H9 (cell line): ENCODE measurements at regions not wholly inside any gene's neighbourhood (a gene's known extent, or its start where the extent isn't known, plus 50 kb on each side); places are given as distances from the start of the nearest gene placed in this dataset.

ENCODE experiments used
- DNase-seq: peaks from one replicate; pipeline ENCODE4 v3.0.0-alpha.2; 2017
- H2AFZ ChIP-seq: one replicate; pipeline ENCODE4 v1.6.1; 2013; ENCODE audit warnings: mild to moderate bottlenecking, low read length, control low read depth, moderate library complexity
- H2AK5ac ChIP-seq: 2 replicates; pipeline ENCODE4 v1.6.1; 2013; ENCODE audit warnings: low read length, control low read depth, mixed read lengths; ENCODE audit not compliant: insufficient read length
- H2BK120ac ChIP-seq: one replicate; pipeline ENCODE4 v1.6.1; 2013; ENCODE audit warnings: low read depth, mild to moderate bottlenecking, low read length, control low read depth, inconsistent platforms; ENCODE audit not compliant: poor library complexity, severe bottlenecking
- H2BK12ac ChIP-seq: 2 replicates; pipeline ENCODE4 v1.6.1; 2013; ENCODE audit warnings: low read length, control low read depth, mixed read lengths, low read depth; ENCODE audit not compliant: insufficient read length
- H2BK15ac ChIP-seq: 2 replicates; pipeline ENCODE4 v1.6.1; 2013; ENCODE audit warnings: low read depth, low read length, control low read depth
- H2BK20ac ChIP-seq: one replicate; pipeline ENCODE4 v1.6.1; 2013; ENCODE audit warnings: low read depth, mild to moderate bottlenecking, low read length, control low read depth, inconsistent platforms; ENCODE audit not compliant: poor library complexity, severe bottlenecking
- H2BK5ac ChIP-seq: 2 replicates; pipeline ENCODE4 v1.6.1; 2013; ENCODE audit warnings: low read length, control low read depth, mixed read lengths; ENCODE audit not compliant: insufficient read length
- H3K14ac ChIP-seq: 2 replicates; pipeline ENCODE4 v1.6.1; 2013; ENCODE audit warnings: low read length, control low read depth; ENCODE audit not compliant: insufficient read depth
- H3K18ac ChIP-seq: 2 replicates; pipeline ENCODE4 v1.6.1; 2013; ENCODE audit warnings: low read depth, mild to moderate bottlenecking, mixed read lengths, low read length, control low read depth; ENCODE audit not compliant: insufficient read length
- H3K23ac ChIP-seq: 2 replicates; pipeline ENCODE4 v1.6.1; 2013; ENCODE audit warnings: low read length, control low read depth, mixed read lengths, low read depth; ENCODE audit not compliant: insufficient read length
- H3K23me2 ChIP-seq: 2 replicates; pipeline ENCODE4 v1.6.1; 2013; ENCODE audit warnings: low read depth, mild to moderate bottlenecking, mixed read lengths, low read length, control low read depth; ENCODE audit not compliant: insufficient read length, poor library complexity, severe bottlenecking
- H3K27ac ChIP-seq: 2 replicates; pipeline ENCODE4 v1.5.1; 2013; ENCODE audit warnings: low read length, control low read depth, mixed read lengths, low read depth; ENCODE audit not compliant: insufficient read length
- H3K27me3 ChIP-seq: 2 replicates; pipeline ENCODE4 v1.6.1; 2013; ENCODE audit warnings: low read length, control low read depth, inconsistent platforms; ENCODE audit not compliant: insufficient read depth
- H3K4ac ChIP-seq: 2 replicates; pipeline ENCODE4 v1.6.1; 2013; ENCODE audit warnings: low read depth, mild to moderate bottlenecking, control low read depth, inconsistent platforms, low read length, moderate library complexity
- H3K4me1 ChIP-seq: 2 replicates; pipeline ENCODE4 v1.6.1; 2013; ENCODE audit warnings: low read length, control low read depth, inconsistent platforms; ENCODE audit not compliant: insufficient read depth
- H3K4me2 ChIP-seq: 2 replicates; pipeline ENCODE4 v1.6.1; 2013; ENCODE audit warnings: low read length, control low read depth, mixed read lengths; ENCODE audit not compliant: insufficient read length, insufficient read depth
- H3K56ac ChIP-seq: 2 replicates; pipeline ENCODE4 v1.6.1; 2013; ENCODE audit warnings: low read depth, mild to moderate bottlenecking, mixed read lengths, low read length, control low read depth; ENCODE audit not compliant: insufficient read length
- H3K79me1 ChIP-seq: 2 replicates; pipeline ENCODE4 v1.6.1; 2013; ENCODE audit warnings: low read depth, mild to moderate bottlenecking, moderate library complexity, low read length, control low read depth, inconsistent platforms; ENCODE audit not compliant: insufficient read depth, poor library complexity, severe bottlenecking
- H3K79me2 ChIP-seq: 2 replicates; pipeline ENCODE4 v1.6.1; 2013; ENCODE audit warnings: low read length, control low read depth, inconsistent platforms; ENCODE audit not compliant: insufficient read depth
- H3K9ac ChIP-seq: 2 replicates; pipeline ENCODE4 v1.6.1; 2013; ENCODE audit warnings: low read length, control low read depth, mixed read lengths; ENCODE audit not compliant: insufficient read length; ENCODE audit errors: extremely low read depth
- H3K9me3 ChIP-seq: one replicate; pipeline ENCODE4 v1.6.1; 2013; ENCODE audit warnings: low read depth, low read length, inconsistent platforms; ENCODE audit not compliant: control insufficient read depth
- H3T11ph ChIP-seq: one replicate; pipeline ENCODE4 v1.6.1; 2013; ENCODE audit warnings: mild to moderate bottlenecking, low read length, control low read depth, inconsistent platforms
- H4K20me1 ChIP-seq: one replicate; pipeline ENCODE4 v1.6.1; 2013; ENCODE audit not compliant: control insufficient read depth, insufficient read length, insufficient read depth
- H4K5ac ChIP-seq: 2 replicates; pipeline ENCODE4 v1.6.1; 2013; ENCODE audit warnings: low read depth, mild to moderate bottlenecking, mixed read lengths, low read length, control low read depth; ENCODE audit not compliant: insufficient read length
- H4K8ac ChIP-seq: replicated peaks from 2 replicates; pipeline ENCODE4 v1.6.1; 2013; ENCODE audit warnings: low read length, control low read depth, mixed read lengths, low read depth; ENCODE audit not compliant: insufficient read length
- H4K91ac ChIP-seq: 2 replicates; pipeline ENCODE4 v1.6.1; 2013; ENCODE audit warnings: low read depth, mild to moderate bottlenecking, moderate library complexity, mixed read lengths, low read length, control low read depth; ENCODE audit not compliant: insufficient read length
- H3K27ac Mint-ChIP-seq, 3 experiments: 2 replicates in 2 of 3; 3 replicates in 1 of 3; pipeline ENCODE4 v1.8.0; 2020 to 2021; ENCODE audit warnings: mixed read lengths in 3 of 3, mild to moderate bottlenecking in 1 of 3, moderate library complexity in 1 of 3
- H3K27me3 Mint-ChIP-seq: 2 replicates; pipeline ENCODE4 v1.8.0; 2021; ENCODE audit warnings: low read depth, mild to moderate bottlenecking, moderate library complexity, mixed read lengths
- H3K36me3 Mint-ChIP-seq, 3 experiments: 2 replicates in 2 of 3; 3 replicates in 1 of 3; pipeline ENCODE4 v1.8.0; 2020 to 2021; ENCODE audit warnings: low read depth in 3 of 3, mixed read lengths in 3 of 3; ENCODE audit not compliant: insufficient read depth in 1 of 3
- H3K4me1 Mint-ChIP-seq, 2 experiments: 2 replicates each; pipeline ENCODE4 v1.8.0; 2020; ENCODE audit warnings: mixed read lengths in 2 of 2
- H3K4me3 Mint-ChIP-seq, 2 experiments: 2 replicates in 1 of 2; 3 replicates in 1 of 2; pipeline ENCODE4 v1.8.0; 2020 to 2021; ENCODE audit warnings: mild to moderate bottlenecking in 2 of 2, mixed read lengths in 2 of 2, moderate library complexity in 1 of 2
- H3K9me3 Mint-ChIP-seq, 2 experiments: 2 replicates in 1 of 2; 3 replicates in 1 of 2; pipeline ENCODE4 v1.8.0; 2020; ENCODE audit warnings: mild to moderate bottlenecking in 2 of 2, mixed read lengths in 2 of 2, moderate library complexity in 1 of 2
- WGBS: extraction: QIAGEN DNeasy Blood & Tissue Kit; methylation state at CpG from one replicate; pipeline ENCODE4 v1.1.7; 2013; ENCODE audit warnings: missing lambda C conversion rate, low lambda C conversion rate, mixed read lengths; ENCODE audit not compliant: insufficient read length; ENCODE audit errors: extremely low coverage; 5-methylcytosine and 5-hydroxymethylcytosine counted together
- TF ChIP-seq, protein P1 (sequence below): fragments of 200-600 bp; sonication (generic); conservative IDR thresholded peaks from 3 replicates; pipeline ENCODE4 v1.8.0; 2021; ENCODE audit warnings: antibody characterized with exemption, mild to moderate bottlenecking

- Mint-ChIP-seq H3K4me1 (peaks cover 25 to 27% of the 10 kb centered on the region in 2 experiments), H3K9me3 (no peaks in the 10 kb centered on the region; a peak in 1 of 5 replicates), H3K4me3 (no peak overlapping the region), H3K36me3 (peaks cover 0 to 7% (median 0%) of the 10 kb centered on the region in 3 experiments; a peak in 1 of 7 replicates), H3K27me3 (no peaks in the 10 kb centered on the region), H3K27ac (no peak overlapping the region)
- H3K27me3 ChIP-seq: no peaks in the 10 kb centered on the region
- DNase-seq: no peak
- H4K91ac ChIP-seq: no peak overlapping the region
- no peaks in the 10 kb centered on the region for H3K79me2 ChIP-seq
- no peak overlapping the region for H2BK15ac ChIP-seq
- H3K4me1 ChIP-seq: peaks cover 3% of the 10 kb centered on the region; the same call in 1 of the 2 replicates
- H2BK120ac ChIP-seq: no peak overlapping the region
- no peak overlapping the region for H3K4ac ChIP-seq
- H3K9ac ChIP-seq: no peak overlapping the region
- H3K27ac ChIP-seq: no peak overlapping the region
- no peak overlapping the region for H4K5ac ChIP-seq
- TF ChIP-seq, protein P1, sequence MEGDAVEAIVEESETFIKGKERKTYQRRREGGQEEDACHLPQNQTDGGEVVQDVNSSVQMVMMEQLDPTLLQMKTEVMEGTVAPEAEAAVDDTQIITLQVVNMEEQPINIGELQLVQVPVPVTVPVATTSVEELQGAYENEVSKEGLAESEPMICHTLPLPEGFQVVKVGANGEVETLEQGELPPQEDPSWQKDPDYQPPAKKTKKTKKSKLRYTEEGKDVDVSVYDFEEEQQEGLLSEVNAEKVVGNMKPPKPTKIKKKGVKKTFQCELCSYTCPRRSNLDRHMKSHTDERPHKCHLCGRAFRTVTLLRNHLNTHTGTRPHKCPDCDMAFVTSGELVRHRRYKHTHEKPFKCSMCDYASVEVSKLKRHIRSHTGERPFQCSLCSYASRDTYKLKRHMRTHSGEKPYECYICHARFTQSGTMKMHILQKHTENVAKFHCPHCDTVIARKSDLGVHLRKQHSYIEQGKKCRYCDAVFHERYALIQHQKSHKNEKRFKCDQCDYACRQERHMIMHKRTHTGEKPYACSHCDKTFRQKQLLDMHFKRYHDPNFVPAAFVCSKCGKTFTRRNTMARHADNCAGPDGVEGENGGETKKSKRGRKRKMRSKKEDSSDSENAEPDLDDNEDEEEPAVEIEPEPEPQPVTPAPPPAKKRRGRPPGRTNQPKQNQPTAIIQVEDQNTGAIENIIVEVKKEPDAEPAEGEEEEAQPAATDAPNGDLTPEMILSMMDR: no peak
- no peak overlapping the region for H2BK5ac ChIP-seq
- H2AK5ac ChIP-seq: no peak overlapping the region
- no peak overlapping the region for H3T11ph ChIP-seq
- H3K14ac ChIP-seq: no peak overlapping the region
- H3K79me1 ChIP-seq: no peaks in the 10 kb centered on the region
- no peak overlapping the region for H3K23ac ChIP-seq
- no peak overlapping the region for H2AFZ ChIP-seq
- H3K56ac ChIP-seq: no peak overlapping the region
- no peaks in the 10 kb centered on the region for H4K20me1 ChIP-seq
- H2BK12ac ChIP-seq: no peak overlapping the region
- no CpG with 5 or more reads among the region's 2 CpGs for WGBS
- H3K23me2 ChIP-seq: no peaks in the 10 kb centered on the region
- no peaks in the 10 kb centered on the region for H3K9me3 ChIP-seq
- no peak overlapping the region for H3K18ac ChIP-seq
- H4K8ac ChIP-seq: no peak overlapping the region
- H3K4me2 ChIP-seq: no peak overlapping the region
- H2BK20ac ChIP-seq: no peak overlapping the region
Observed at GRCh38 chr5:124952566-124952965, 206.1 kb upstream of the ZNF608 start.
